Astrocyte of the spinal cord (primary cell): ENCODE measurements at regions not wholly inside any gene's neighbourhood (a gene's known extent, or its start where the extent isn't known, plus 50 kb on each side); places are given as distances from the start of the nearest gene placed in this dataset.
"Not testable (repeated sequence)": the region's sequence is repeated elsewhere in the genome, so short reads cannot be mapped to it uniquely, and the experiment has no call there.

ENCODE experiments used
- DNase-seq: peaks from one replicate; pipeline ENCODE4 v3.0.0; 2011; ENCODE audit warnings: low read depth, low spot score
- H3K4me3 ChIP-seq: 2 replicates; pipeline ENCODE4 v1.5.1; 2011; ENCODE audit warnings: low read depth, mild to moderate bottlenecking, low read length, moderate library complexity
- CTCF ChIP-seq: IDR thresholded peaks from 2 replicates; pipeline ENCODE4 v1.5.1; 2012; ENCODE audit warnings: low read depth, mild to moderate bottlenecking, low read length, inconsistent platforms
- in situ Hi-C: cut with HindIII; loops from 2 replicates; pipeline ENCODE4 v1.10.0; 2017; ENCODE audit warnings: low sequenced_read_pairs

- TF ChIP-seq CTCF, result no peak
- peak; percentile 33 for DNase-seq
- no peak overlapping the region for H3K4me3 ChIP-seq
- in situ Hi-C loops, result no loop called here
These were observed 140.8 kb downstream of the ALDH8A1 start for GRCh38 chr6:134809130-134809529.

- no peak for TF ChIP-seq CTCF
These were observed 143.6 kb downstream of the ALDH8A1 start for GRCh38 chr6:134806180-134806798.

GRCh38 chr6:134805168-134805567, 144.7 kb downstream of the ALDH8A1 start:
- DNase-seq, result no peak
- H3K4me3 ChIP-seq, result no peak overlapping the region
- no peak for TF ChIP-seq CTCF
- in situ Hi-C loops, result no loop called here

More at GRCh38 chr6:134806180-134806798, 143.6 kb downstream of the ALDH8A1 start:
- DNase-seq, result no peak
- in situ Hi-C loops, result no loop called here
- no peak overlapping the region for H3K4me3 ChIP-seq

GRCh38 chr6:134804311-134804710, 145.6 kb downstream of the ALDH8A1 start:
- DNase-seq, in situ Hi-C loops: not testable (repeated sequence)

GRCh38 chr6:134802426-134803058, 147.4 kb downstream of the ALDH8A1 start:
- DNase-seq, result peak; percentile 33
- in situ Hi-C loops, result no loop called here
- H3K4me3 ChIP-seq, result no peak overlapping the region
- TF ChIP-seq CTCF, result no peak

More at GRCh38 chr6:134804311-134804710, 145.6 kb downstream of the ALDH8A1 start:
- not testable (repeated sequence) for H3K4me3 ChIP-seq

- in situ Hi-C loops, result no loop called here
These were observed 152.3 kb downstream of the ALDH8A1 start for GRCh38 chr6:134797400-134798113.

More at GRCh38 chr6:134797400-134798113, 152.3 kb downstream of the ALDH8A1 start:
- no peak overlapping the region for H3K4me3 ChIP-seq
- DNase-seq, result no peak
- no peak for TF ChIP-seq CTCF
